ENCODE measurements at regions not wholly inside any gene's neighbourhood (a gene's known extent, or its start where the extent isn't known, plus 50 kb on each side); places are given as distances from the start of the nearest gene placed in this dataset.

- no peak for DNase-seq (ENCODE audit: low spot score in 2 of 2, unreplicated experiment in 2 of 2)
- Mint-ChIP-seq H3K9me3 (no peaks in the 10 kb centered on the region), H3K27me3 (ENCODE audit: low read depth) (no peaks in the 10 kb centered on the region), H3K4me1 (no peaks in the 10 kb centered on the region), H3K36me3 (no peaks in the 10 kb centered on the region), H3K27ac (no peak overlapping the region), H3K4me3 (no peak overlapping the region)
- TF ChIP-seq CTCF (IDR thresholded peaks at IDR 0.05; ENCODE audit: unreplicated experiment) = no peak
Measured at GRCh38 chr1:219489636-219490035, 123.3 kb downstream of the ZC3H11B start.

- no peaks in the 10 kb centered on the region for H3K9me3 Mint-ChIP-seq
- no peak overlapping the region for H3K4me3 Mint-ChIP-seq
- no peak for TF ChIP-seq CTCF (IDR thresholded peaks at IDR 0.05; ENCODE audit: unreplicated experiment)
- no peaks in the 10 kb centered on the region for H3K27me3 Mint-ChIP-seq (ENCODE audit: low read depth)
- no peak for DNase-seq (ENCODE audit: low spot score in 2 of 2, unreplicated experiment in 2 of 2)
- no peaks in the 10 kb centered on the region for H3K36me3 Mint-ChIP-seq
- H3K27ac Mint-ChIP-seq = no peak overlapping the region
- H3K4me1 Mint-ChIP-seq = no peaks in the 10 kb centered on the region
Measured at GRCh38 chr1:219488275-219488674, 124.6 kb downstream of the ZC3H11B start.

GRCh38 chr1:219483530-219483929 is 129.4 kb downstream of the ZC3H11B start:
- no peak overlapping the region for H3K27ac Mint-ChIP-seq
- no peaks in the 10 kb centered on the region for H3K9me3 Mint-ChIP-seq
- no peaks in the 10 kb centered on the region for H3K27me3 Mint-ChIP-seq (ENCODE audit: low read depth)
- no peaks in the 10 kb centered on the region for H3K4me1 Mint-ChIP-seq
- no peaks in the 10 kb centered on the region for H3K36me3 Mint-ChIP-seq
- DNase-seq (ENCODE audit: low spot score in 2 of 2, unreplicated experiment in 2 of 2) = no peak
- no peak overlapping the region for H3K4me3 Mint-ChIP-seq
- TF ChIP-seq CTCF (IDR thresholded peaks at IDR 0.05; ENCODE audit: unreplicated experiment) = no peak

- H3K27me3 Mint-ChIP-seq (ENCODE audit: low read depth) = no peaks in the 10 kb centered on the region
- H3K9me3 Mint-ChIP-seq = no peaks in the 10 kb centered on the region
- no peak for DNase-seq (ENCODE audit: low spot score in 2 of 2, unreplicated experiment in 2 of 2)
- H3K4me3 Mint-ChIP-seq = no peak overlapping the region
- no peak for TF ChIP-seq CTCF (IDR thresholded peaks at IDR 0.05; ENCODE audit: unreplicated experiment)
- H3K36me3 Mint-ChIP-seq = no peaks in the 10 kb centered on the region
- no peak overlapping the region for H3K27ac Mint-ChIP-seq
- peaks cover 5% of the 10 kb centered on the region for H3K4me1 Mint-ChIP-seq
Measured at GRCh38 chr1:219480011-219480410, 132.9 kb downstream of the ZC3H11B start.

GRCh38 chr1:219478811-219479210 is 134.1 kb downstream of the ZC3H11B start:
- no peaks in the 10 kb centered on the region for H3K27me3 Mint-ChIP-seq (ENCODE audit: low read depth)
- no peaks in the 10 kb centered on the region for H3K9me3 Mint-ChIP-seq
- peaks cover 5% of the 10 kb centered on the region for H3K4me1 Mint-ChIP-seq
- H3K27ac Mint-ChIP-seq = no peak overlapping the region
- no peaks in the 10 kb centered on the region for H3K36me3 Mint-ChIP-seq
- no peak for TF ChIP-seq CTCF (IDR thresholded peaks at IDR 0.05; ENCODE audit: unreplicated experiment)
- no peak overlapping the region for H3K4me3 Mint-ChIP-seq
- DNase-seq (ENCODE audit: low spot score in 2 of 2, unreplicated experiment in 2 of 2) = no peak

- no peaks in the 10 kb centered on the region for H3K9me3 Mint-ChIP-seq
- no peak for TF ChIP-seq CTCF (IDR thresholded peaks at IDR 0.05; ENCODE audit: unreplicated experiment)
- H3K27ac Mint-ChIP-seq = no peak overlapping the region
- no peaks in the 10 kb centered on the region for H3K36me3 Mint-ChIP-seq
- no peak overlapping the region for H3K4me3 Mint-ChIP-seq
- peaks cover 5% of the 10 kb centered on the region for H3K4me1 Mint-ChIP-seq
- DNase-seq (ENCODE audit: low spot score in 2 of 2, unreplicated experiment in 2 of 2) = no peak
- H3K27me3 Mint-ChIP-seq (ENCODE audit: low read depth) = no peaks in the 10 kb centered on the region
Measured at GRCh38 chr1:219477861-219478260, 135.0 kb downstream of the ZC3H11B start.
